HG03439 (cell line): ENCODE measurements at regions not wholly inside any gene's neighbourhood (a gene's known extent, or its start where the extent isn't known, plus 50 kb on each side); places are given as distances from the start of the nearest gene placed in this dataset.
"Not testable (repeated sequence)": the region's sequence is repeated elsewhere in the genome, so short reads cannot be mapped to it uniquely, and the experiment has no call there.

ENCODE experiments used
- ATAC-seq: cut with Tn5 transposase; IDR thresholded peaks from one replicate; pipeline ENCODE4 v1.9.1; 2021; ENCODE audit warnings: mild to moderate bottlenecking, moderate library complexity; ENCODE audit not compliant: unreplicated experiment

DNA sequence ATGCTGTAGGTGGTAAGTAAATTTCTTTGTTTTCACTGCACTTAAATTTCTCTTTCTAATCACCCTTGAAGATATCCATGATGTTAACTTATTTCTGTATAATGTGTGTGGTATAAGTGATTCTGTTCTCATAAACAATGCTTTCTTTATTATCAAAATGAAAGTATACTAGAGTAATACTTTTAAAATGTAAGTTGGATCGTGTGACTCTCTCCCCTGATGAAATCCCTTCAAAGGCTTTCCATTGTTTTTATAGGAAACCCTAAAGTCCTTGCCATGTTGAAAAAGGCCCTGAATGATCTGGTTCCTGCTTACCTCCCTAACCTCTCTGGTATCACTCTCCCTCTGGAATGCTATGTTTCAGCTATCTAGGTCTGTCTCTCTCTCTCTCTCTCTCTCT, 191.1 kb upstream of the LHX8 start:
- ATAC-seq, result no peak

DNA sequence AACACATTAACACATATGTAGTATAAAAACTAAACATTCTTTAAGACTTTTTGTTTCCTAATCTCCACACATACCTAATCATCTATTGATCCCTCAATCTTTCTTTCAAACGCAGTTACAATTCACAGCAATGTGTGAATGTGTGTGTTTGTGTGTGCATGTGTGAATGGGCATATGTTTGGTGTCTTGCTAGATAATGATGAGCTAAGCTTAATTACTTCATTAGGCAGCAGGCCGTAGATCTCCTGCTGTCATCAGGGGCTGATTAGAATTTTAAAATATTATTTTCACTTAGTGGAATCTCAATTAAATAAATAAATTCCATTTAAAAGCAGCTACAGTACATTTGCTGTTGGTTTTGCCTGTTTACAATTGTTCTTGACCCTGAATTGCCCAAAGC, 187.8 kb upstream of the LHX8 start:
- ATAC-seq, result no peak

DNA sequence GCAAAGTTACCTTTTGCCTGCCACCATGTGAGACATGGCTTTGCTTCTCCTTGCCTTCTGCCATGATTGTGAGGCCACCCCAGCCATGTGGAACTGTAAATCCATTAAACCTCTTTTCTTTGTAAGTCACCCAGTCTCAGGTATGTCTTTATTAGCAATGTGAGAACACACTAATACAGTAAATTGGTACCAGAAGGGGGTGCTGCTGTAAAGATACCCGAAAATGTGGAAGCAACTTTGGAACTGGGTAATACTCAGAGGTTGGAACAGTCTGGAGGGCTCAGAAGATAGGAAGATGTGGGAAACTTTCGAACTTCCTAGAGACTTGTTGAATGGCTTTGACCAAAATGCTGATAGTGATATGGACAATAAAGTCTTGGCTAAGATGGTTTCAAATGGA, 184.8 kb upstream of the LHX8 start:
- ATAC-seq, result not testable (repeated sequence)

DNA sequence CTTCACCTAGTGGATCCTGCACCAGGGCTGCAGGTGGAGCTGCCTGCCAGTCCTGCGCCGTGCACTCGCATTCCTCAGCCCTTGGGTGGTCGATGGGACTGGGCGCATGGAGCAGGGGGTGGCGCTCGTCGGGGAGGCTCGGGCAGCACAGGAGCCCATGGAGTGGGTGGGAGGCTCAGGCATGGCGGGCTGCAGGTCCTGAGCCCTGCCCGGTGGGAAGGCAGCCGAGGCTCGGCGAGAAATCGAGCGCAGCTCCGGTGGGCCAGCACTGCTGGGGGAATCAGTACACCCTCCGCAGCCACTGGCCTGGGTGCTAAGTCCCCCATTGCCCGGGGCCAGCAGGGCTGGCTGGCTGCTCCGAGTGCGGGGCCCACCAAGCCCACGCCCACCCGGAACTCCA, 182.2 kb upstream of the LHX8 start:
- ATAC-seq, result not testable (repeated sequence)

DNA sequence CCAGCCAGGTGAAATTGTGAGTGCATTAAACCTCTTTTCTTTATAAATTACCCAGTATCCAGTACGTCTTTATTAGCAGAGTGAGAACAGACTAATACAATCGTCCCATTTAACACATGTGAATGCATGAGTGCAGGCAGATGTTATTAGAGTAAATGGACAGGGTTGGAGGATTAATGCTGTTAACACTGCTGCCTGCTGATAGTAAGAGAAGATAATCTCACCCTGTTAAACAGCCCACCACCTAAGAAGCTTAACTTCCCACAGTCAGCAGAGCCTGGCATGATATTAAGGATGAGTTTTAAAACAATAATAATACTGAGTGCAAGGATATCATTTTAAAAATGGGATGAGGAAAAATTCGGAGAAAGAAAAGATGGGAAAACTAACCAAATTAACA, 181.4 kb upstream of the LHX8 start:
- ATAC-seq, result no peak

DNA sequence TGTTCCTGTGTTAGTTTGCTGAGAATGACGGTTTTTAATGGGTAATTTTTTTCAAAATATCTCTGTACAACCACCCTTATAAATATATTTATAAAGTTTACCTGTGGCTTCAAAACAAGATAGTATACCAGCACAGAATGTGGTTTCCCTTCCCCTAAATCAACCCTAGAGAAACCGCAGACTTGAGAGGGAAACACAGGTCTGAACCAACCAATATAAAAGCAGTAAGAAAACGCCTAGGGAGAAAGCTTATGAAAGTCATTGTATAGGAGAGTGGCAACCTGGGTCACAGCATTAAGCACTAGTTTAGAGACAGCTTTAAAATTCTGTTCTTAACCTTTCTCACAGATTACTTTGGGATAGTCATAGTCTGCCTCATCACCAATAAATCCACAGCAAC, 180.6 kb upstream of the LHX8 start:
- no peak for ATAC-seq

DNA sequence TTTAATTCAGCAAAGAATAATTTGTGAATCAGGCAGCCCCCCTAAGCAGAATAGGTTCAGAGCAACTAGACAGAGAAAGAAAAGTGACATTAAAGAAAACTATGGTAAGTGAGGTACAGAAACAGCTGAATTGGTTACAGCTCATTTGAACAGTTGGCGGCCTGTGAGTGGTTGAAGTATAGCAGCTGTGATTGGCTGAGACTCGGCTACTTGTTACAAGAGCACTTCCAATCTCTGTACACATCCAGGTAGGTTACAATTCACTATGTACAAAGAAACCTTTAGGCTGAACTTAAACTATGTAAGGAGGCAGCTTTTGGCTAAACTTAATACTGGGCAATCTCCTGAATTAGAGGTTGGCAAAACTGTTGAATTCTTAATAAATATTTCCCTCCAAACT, 171.1 kb upstream of the LHX8 start:
- no peak for ATAC-seq

DNA sequence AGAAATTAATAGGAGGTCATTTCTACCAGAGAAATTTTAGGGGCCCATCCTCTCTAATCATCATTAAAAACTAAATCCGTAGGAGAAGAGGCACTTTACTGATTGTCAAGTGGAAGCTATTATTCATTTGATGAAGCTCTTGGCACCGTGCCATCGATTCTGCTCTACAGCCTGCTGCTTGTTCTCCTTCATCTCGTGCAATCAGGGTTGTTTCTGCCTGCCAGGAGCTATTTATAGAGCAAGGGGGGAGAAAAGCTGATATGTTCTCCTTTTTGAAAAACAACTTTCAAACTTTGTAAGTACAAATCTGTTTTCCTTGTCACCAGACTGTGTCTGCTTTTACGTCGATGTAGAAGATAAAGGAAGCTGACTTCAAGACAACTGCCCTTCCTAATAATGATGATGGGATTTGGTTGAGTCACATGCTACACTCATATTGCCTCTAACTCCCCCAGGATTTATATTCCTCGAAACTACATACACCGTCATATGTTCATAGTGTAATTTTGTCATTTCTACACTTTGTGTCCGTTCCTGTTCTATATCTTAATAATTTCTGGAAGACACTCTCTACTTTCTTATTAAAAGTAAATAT, 169.6 kb upstream of the LHX8 start:
- no peak for ATAC-seq

DNA sequence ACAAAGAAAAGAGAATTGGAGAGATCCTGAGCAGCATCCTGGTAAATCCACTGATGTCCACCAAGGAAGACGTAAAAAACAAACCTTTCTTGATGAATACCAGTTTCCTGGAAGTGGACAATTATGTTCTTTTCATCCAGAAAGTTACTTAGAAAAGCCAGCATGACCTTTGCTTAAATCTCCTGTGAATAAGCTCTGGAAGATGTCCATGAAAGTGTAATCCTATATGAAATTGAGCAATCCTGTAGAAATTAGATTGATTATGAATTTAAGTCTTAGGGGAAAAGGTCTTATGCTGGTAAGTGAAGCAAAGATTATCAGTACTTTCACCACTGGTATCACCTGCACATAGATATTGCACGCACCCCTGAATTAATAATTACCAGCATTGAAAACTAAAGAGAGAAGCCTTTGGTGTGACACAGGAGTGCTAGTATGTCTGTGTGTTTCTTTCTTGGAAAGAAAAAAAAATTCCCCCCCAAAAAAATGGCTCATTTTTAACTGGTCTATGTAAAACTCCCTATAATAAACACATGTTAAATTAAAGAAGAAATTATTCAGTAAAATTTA, 164.5 kb upstream of the LHX8 start:
- ATAC-seq, result no peak

DNA sequence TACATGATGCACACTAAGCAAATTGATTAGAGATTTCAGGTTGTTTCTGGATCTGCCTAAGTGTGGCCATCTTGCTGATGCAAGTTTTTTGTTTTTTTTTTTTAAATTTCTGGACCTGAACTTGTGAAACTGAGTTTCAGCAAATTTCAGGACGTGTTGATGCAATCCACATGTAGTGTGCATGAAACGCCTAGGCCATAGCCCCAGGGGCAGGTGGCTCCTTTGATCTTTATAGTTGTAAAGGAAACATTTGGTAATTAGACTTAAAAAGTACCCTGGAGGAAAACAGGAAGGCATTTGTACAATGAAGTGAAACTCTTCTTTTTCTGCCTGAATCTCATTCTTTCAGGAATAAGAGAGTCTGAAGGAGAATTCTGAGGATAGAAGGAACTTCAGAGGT, 162.2 kb upstream of the LHX8 start:
- no peak for ATAC-seq

DNA sequence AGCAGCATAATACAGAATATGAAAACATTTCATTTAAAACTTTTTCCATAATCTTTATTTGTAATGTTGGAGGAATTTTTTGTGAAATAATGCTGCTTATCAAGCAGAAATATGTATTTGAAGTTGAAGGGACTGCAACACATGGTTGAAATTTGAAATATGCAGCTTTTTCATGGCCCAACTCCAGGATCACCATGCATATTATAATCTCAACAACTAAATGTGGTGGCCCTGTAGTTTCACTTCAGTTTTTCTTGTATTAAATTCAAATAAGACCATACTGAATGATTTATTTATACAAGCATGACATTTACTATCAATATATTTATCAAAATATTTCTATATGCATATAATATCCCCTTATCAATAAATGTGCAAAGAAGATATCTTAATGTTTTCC, 157.7 kb upstream of the LHX8 start:
- no peak for ATAC-seq

DNA sequence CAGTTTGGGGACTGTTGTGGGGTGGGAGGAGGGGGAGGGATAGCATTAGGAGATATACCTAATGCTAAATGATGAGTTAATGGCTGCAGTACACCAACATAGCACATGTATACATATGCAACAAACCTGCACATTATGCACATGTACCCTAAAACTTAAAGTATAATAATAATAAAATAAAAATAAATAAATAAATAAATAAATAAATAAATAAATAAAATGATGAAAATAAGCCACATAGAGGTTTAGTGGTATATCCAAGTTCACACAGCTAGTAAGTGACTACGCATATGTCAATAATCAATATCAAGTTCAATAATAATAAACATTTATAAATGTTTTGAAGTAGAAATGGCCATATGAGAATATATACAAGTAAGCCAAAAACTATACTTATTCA, 141.7 kb upstream of the LHX8 start:
- not testable (repeated sequence) for ATAC-seq

DNA sequence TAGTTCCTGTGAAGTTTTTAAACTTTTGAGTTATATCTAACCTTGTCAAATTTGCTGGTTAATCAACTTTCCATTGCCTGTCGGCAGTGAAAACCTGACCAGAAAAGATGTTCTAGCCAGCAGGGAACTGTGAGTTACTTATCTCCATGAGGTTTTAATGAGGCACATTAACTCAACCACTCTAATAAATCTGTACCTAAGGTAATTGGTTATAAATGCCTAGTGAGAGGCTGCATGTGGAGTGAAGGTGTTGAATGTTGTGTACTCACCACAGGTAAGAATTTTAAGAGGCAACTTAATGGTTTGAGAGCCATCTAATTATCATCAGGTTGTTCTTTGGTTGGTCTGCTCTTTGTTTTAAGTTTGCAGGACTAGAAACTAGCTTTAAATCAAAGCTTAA, 138.4 kb upstream of the LHX8 start:
- ATAC-seq, result no peak

DNA sequence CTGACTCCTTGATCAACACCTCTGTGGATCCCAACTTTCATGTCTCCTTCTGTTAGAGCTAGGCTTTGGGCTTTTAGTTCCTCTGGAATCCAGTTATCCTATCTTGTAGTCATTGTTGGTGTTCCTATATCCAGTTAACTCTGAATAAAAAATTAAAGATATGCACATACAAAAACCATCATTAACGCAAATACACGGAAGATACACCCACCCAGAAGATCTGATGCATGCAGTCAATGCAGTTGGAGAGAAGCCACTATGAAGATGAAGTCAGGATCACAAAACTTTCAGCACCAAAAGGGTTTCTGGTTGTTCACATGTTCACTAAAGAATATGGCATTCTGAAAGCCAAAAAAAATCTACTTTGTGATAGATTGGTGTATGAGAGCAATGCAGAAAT, 123.6 kb upstream of the LHX8 start:
- ATAC-seq, result no peak

DNA sequence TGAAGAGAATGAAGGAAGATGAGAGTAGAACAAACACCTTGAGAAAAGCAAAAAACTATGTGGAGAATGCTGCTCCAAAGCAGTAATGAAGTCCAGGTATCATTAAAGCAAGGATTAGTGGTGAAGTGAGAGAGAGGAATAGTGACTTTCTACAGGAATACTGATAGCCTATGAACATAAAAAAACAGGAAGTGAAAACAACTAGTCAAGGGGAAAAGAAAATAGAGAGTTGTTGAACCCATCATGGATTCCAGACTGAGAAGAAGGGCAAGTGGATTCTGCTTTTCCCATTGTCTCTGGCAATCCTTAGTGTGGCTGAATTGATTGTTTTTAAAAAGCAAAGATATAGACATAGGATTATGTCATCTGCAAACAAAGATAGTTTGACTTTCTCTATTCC, 119.9 kb upstream of the LHX8 start:
- no peak for ATAC-seq

DNA sequence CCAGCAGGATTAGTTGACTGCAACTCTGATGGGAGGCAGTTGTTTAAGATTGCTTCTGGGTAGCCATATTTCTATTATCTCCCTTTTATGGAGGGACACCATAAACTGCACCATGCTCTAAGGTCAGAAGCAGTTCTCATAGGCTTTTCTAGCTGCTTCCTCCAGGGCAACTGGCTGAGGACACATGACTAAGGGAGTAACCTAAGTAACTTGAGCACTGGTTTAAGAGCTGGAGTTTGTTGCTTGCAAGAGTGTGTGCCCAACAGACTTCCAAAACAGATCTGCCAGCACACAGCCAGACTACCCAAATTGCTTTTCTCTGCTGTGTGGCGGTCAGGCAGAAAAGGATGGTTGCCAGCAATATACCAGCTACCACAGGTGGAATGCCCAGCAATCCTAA, 111.2 kb upstream of the LHX8 start:
- ATAC-seq, result no peak

DNA sequence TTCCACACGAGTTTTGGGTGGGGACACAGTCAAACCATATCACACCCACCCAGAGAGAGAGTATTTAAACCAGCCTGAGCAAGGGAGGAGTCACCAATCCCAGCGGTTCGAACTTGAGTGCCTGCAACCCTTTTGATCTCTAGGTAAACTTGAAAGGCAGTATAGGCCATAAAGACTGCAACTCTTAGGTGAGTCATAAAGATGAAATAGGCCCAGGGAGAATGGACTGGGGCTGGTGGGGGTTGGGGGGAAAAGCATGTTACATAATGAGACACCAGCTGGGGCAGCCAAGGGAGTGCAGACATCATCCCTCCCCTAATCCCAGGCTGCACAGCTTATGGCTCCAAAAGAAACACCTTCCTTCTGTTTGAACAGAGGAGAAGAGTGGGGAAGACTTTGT, 99.8 kb upstream of the LHX8 start:
- ATAC-seq, result no peak

DNA sequence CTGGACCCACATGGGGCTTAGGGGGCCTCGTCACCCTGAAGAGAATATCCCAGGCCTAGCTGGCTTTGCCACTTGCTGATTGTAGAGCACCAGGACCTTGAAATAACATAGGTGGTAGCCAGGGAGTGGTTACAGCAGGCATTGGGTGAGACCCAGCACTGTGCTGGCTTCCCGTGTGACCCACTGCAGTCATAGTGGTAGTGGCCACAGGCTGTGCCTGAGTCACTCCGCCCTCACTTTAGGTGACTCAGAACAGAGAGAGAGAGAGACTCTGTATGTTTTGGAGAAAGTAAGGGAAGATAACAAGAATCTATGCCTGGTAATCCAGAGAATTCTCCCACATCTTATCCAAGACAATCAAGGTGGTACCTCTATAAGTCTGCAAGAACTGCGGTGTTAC, 98.7 kb upstream of the LHX8 start:
- ATAC-seq, result no peak

DNA sequence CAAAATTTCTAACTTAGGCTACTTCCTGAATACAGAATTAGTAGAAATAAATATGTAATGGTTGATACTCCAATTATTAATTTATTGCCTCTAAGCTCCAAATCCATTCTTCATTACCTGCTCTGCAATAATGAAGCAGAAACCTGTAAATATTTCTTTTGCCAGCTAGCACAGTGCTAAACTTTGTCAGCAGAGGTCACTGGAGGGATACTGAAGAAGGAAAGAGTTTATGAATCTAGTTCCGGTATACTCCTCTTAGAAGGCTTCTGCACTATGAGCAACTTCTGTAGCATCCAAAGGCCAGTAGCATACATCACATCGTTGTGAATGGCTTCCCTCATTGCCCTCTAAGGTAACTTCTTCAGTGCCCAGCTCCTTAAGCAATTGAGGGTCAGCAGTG, 81.0 kb upstream of the LHX8 start:
- ATAC-seq, result peak; percentile 70

DNA sequence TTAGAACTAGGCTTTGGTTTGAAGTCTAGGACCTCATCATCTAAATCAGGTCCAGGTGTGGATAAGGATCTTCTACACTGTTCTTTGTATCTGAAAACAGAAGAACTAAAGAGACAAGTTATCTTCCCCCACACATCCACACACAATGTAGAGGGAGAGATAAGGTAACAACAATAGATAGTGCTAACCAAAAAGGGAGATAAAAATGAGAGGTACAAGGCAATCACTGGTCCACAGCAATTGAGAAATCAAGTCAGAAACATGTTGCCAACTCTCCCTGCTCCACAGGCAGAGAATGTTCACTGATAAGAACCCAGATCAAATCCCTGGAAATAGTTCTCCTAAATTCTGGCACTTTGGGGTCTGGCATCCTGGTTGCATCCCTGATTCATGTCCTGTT, 75.8 kb upstream of the LHX8 start:
- ATAC-seq, result no peak

DNA sequence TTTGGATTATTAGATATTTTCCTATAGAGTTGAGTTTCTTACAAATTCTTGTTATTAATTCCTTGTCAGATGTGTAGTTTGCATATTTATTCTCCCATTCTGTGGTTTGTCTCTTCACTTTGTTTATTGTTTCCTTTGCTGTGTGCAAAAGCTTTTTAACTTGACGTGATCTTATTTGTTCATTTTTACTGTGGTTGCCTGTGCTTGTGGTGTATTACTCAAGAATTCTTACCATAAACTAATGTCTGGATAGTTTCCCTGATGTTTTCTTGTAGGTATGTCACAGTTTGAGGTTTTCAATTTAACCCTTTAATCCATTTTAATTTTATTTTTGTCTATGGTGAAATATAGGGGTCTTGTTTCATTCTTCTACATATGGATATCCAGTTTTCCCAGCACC, 72.1 kb upstream of the LHX8 start:
- no peak for ATAC-seq

DNA sequence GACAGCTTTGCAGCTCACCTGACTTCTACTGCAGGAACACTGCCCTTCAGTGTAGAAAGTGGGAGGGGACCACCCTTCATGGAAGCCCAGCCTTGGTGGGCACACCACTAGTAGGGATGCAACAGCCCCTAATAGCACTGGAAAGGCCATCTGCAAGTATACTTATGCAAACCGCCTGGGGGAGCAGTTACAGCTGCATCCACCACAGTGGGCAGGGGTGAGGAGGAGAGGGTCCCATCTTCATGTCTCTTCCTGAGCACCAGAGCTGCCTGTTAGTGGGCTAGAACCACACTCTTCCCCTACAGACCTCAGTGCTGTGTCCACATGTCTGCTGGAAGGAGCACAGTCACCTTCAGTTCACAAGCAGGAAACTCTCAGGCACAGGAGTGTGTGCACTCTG, 66.2 kb upstream of the LHX8 start:
- ATAC-seq, result no peak

DNA sequence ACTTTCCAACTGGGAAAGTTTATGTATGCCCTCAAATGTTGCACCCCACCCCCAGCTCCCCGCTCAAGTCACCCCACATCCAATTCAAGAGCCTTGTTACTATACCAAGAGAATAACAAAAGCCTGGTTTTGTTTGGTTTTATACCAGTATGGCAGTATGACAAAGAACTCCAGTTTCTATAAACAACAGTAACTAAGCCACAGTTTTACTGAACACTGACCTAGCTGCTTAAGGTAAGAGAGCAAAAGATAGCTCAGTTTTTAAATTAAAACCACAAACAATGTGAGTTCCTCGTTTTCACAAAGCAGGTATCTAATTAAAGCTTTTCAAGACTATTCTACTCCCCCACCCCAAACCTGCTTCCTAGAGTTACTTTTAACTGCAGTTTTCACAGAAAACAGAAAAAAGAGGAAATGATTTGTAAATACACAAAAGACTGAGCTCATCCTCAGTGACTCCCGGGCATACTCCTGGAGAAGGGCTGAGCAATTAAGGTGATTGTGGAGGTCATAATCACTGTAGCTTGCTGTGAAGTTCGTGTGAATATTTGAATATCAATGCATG, 59.3 kb upstream of the LHX8 start:
- no peak for ATAC-seq
